SK-N-SH (cell line): ENCODE measurements at regions not wholly inside any gene's neighbourhood (a gene's known extent, or its start where the extent isn't known, plus 50 kb on each side); places are given as distances from the start of the nearest gene placed in this dataset.

Source experiments
- CTCF ChIA-PET: fragments of 300-600, 350-600 bp; formaldehyde crosslinking; extraction: SDS; loops from one replicate; lab custom pipeline; 2021; lab: Yijun Ruan, JAX
- POLR2A ChIA-PET: fragments of 350-600 bp; sonication (Branson Sonifier 250); formaldehyde crosslinking; extraction: SDS; loops from one replicate; lab custom pipeline; 2020; ENCODE audit warnings: antibody characterized with exemption, inconsistent platforms; lab: Yijun Ruan, JAX
- DNase-seq: peaks from one replicate; pipeline ENCODE4 v3.0.0; 2012
- H2AFZ ChIP-seq: fragments of 200-600 bp; sonication (generic); 2 replicates; pipeline ENCODE4 v1.8.1; 2016; ENCODE audit warnings: antibody characterized with exemption, mild to moderate bottlenecking, low read depth
- H3F3A ChIP-seq: fragments of 200-600 bp; sonication (generic); replicated peaks from 2 replicates; pipeline ENCODE3; 2016; ENCODE audit warnings: antibody characterized with exemption, mild to moderate bottlenecking; ENCODE audit not compliant: insufficient read depth
- H3K27ac ChIP-seq, 2 experiments: fragments of 200-500 bp in 1 of 2; fragments of 200-600 bp in 1 of 2; sonication (Bioruptor generic) in 1 of 2; sonication (generic), shearing (Covaris generic) in 1 of 2; 2 replicates each; pipeline versions ENCODE4 v1.5.1 to v1.6.1; 2014 to 2016; ENCODE audit warnings: low read depth in 2 of 2, inconsistent platforms in 1 of 2, low read length in 1 of 2, mild to moderate bottlenecking in 1 of 2, mixed read lengths in 1 of 2
- H3K27me3 ChIP-seq: fragments of 200-600 bp; sonication (generic), shearing (Covaris generic); 2 replicates; pipeline ENCODE4 v1.6.1; 2016; ENCODE audit warnings: mixed run types; ENCODE audit not compliant: insufficient read depth
- H3K36me3 ChIP-seq, 2 experiments: fragments of 200-500 bp in 1 of 2; fragments of 200-600 bp in 1 of 2; sonication (Bioruptor generic) in 1 of 2; sonication (generic) in 1 of 2; replicated peaks in 1 of 2; 2 replicates each; pipeline versions ENCODE3 to v1.5.1; 2014 to 2016; ENCODE audit warnings: low read length in 1 of 2, mild to moderate bottlenecking in 1 of 2; ENCODE audit not compliant: insufficient read depth in 2 of 2, control insufficient read depth in 1 of 2
- H3K4me1 ChIP-seq, 2 experiments: fragments of 200-500 bp in 1 of 2; fragments of 200-600 bp in 1 of 2; sonication (Bioruptor generic) in 1 of 2; sonication (generic), shearing (Covaris generic) in 1 of 2; 2 replicates each; pipeline versions ENCODE4 v1.5.1 to v1.6.1; 2014 to 2016; ENCODE audit warnings: low read depth in 1 of 2, low read length in 1 of 2, mixed run types in 1 of 2; ENCODE audit not compliant: insufficient read depth in 2 of 2, control insufficient read depth in 1 of 2
- H3K4me2 ChIP-seq: fragments of 200-600 bp; sonication (generic), shearing (Covaris generic); 2 replicates; pipeline ENCODE4 v1.6.1; 2017; ENCODE audit warnings: mixed run types
- H3K4me3 ChIP-seq, 2 experiments: fragments of 200-500 bp in 1 of 2; fragments of 200-600 bp in 1 of 2; sonication (Bioruptor generic) in 1 of 2; sonication (generic), shearing (Covaris generic) in 1 of 2; 2 replicates each; pipeline versions ENCODE4 v1.5.1 to v1.8.1; 2014 to 2016; ENCODE audit warnings: low read depth in 2 of 2, inconsistent platforms in 1 of 2, low read length in 1 of 2, mild to moderate bottlenecking in 1 of 2, mixed read lengths in 1 of 2, moderate library complexity in 1 of 2
- H3K79me2 ChIP-seq: fragments of 200-600 bp; sonication (generic); 2 replicates; pipeline ENCODE4 v1.8.1; 2017; ENCODE audit warnings: mild to moderate bottlenecking; ENCODE audit not compliant: insufficient read depth
- H3K9ac ChIP-seq: fragments of 200-600 bp; sonication (generic); 2 replicates; pipeline ENCODE4 v1.6.1; 2017; ENCODE audit warnings: mixed run types
- H3K9me2 ChIP-seq: fragments of 200-600 bp; sonication (generic); 2 replicates; pipeline ENCODE4 v1.6.1; 2017; ENCODE audit warnings: mixed run types
- H3K9me3 ChIP-seq: fragments of 200-600 bp; sonication (generic); 2 replicates; pipeline ENCODE4 v1.6.1; 2017; ENCODE audit warnings: mixed run types, mild to moderate bottlenecking, moderate library complexity
- H4K20me1 ChIP-seq: fragments of 200-600 bp; sonication (generic); 2 replicates; pipeline ENCODE4 v1.6.1; 2017; ENCODE audit warnings: mild to moderate bottlenecking, mixed run types; ENCODE audit not compliant: insufficient read depth
- CHD2 ChIP-seq: fragments of 150-350 bp; IDR thresholded peaks from 2 replicates; pipeline ENCODE4 v1.6.1; 2018; ENCODE audit warnings: low read length; ENCODE audit not compliant: partially characterized antibody
- EP300 ChIP-seq, 2 experiments: IDR thresholded peaks; 2 replicates each; pipeline versions ENCODE4 v1.4.0 to v1.6.1; 2012; ENCODE audit warnings: borderline replicate concordance in 1 of 2, low read depth in 1 of 2, low read length in 1 of 2
- EZH2phosphoT487 ChIP-seq: fragments of 200-600 bp; sonication (generic); IDR thresholded peaks from 2 replicates; pipeline ENCODE4 v1.6.1; 2017; ENCODE audit warnings: low read depth, mixed run types, mild to moderate bottlenecking, antibody characterized with exemption, moderate library complexity, borderline replicate concordance
- FOXJ3 ChIP-seq: sonication (generic); formaldehyde crosslinking; IDR thresholded peaks from 2 replicates; pipeline ENCODE4 v1.5.1; 2020; ENCODE audit warnings: mild to moderate bottlenecking, missing genetic modification reagents
- FOXM1 ChIP-seq: IDR thresholded peaks from 2 replicates; pipeline ENCODE4 v1.4.0; 2012; ENCODE audit warnings: low read depth, mild to moderate bottlenecking
- GABPA ChIP-seq: IDR thresholded peaks from 2 replicates; pipeline ENCODE4 v1.4.0; 2012; ENCODE audit warnings: low read depth, mild to moderate bottlenecking
- PBX3 ChIP-seq: IDR thresholded peaks from 2 replicates; pipeline ENCODE4; 2012
- RCOR1 ChIP-seq: fragments of 150-350 bp; IDR thresholded peaks from 2 replicates; pipeline ENCODE4 v1.6.1; 2017; ENCODE audit warnings: antibody characterized with exemption, low read length
- RFX5 ChIP-seq: IDR thresholded peaks from 2 replicates; pipeline ENCODE4 v1.6.1; 2012; ENCODE audit warnings: mild to moderate bottlenecking, improper control_type of control experiment, low read length
- SIN3A ChIP-seq: IDR thresholded peaks from 2 replicates; pipeline ENCODE4 v1.6.1; 2012; ENCODE audit warnings: low read depth, mild to moderate bottlenecking, low read length, moderate library complexity, borderline replicate concordance
- TAF1 ChIP-seq: IDR thresholded peaks from 2 replicates; pipeline ENCODE4 v1.6.1; 2012; ENCODE audit warnings: low read depth, mild to moderate bottlenecking, low read length, moderate library complexity, borderline replicate concordance
- TEAD4 ChIP-seq: IDR thresholded peaks from 2 replicates; pipeline ENCODE4 v1.4.0; 2012; ENCODE audit warnings: mild to moderate bottlenecking, borderline replicate concordance; ENCODE audit not compliant: insufficient read depth
- USF1 ChIP-seq: IDR thresholded peaks from 2 replicates; pipeline ENCODE4 v1.4.0; 2012; ENCODE audit warnings: low read depth, borderline replicate concordance
- USF2 ChIP-seq: fragments of 150-350 bp; IDR thresholded peaks from 2 replicates; pipeline ENCODE4 v1.6.1; 2017; ENCODE audit warnings: antibody characterized with exemption, low read length, low read depth, borderline replicate concordance
- WGBS: methylation state at CpG from one replicate; pipeline ENCODE4 v1.1.6; 2017; ENCODE audit warnings: low lambda C conversion rate; 5-methylcytosine and 5-hydroxymethylcytosine counted together
- TF ChIP-seq, protein P1 (sequence below): fragments of 150-350 bp; IDR thresholded peaks from 2 replicates; pipeline ENCODE4 v1.6.1; 2016; ENCODE audit warnings: mild to moderate bottlenecking, low read depth, low read length
- TF ChIP-seq, protein P2 (sequence below): IDR thresholded peaks from 2 replicates; pipeline ENCODE4 v1.4.0; 2012; ENCODE audit warnings: low read depth

DNA sequence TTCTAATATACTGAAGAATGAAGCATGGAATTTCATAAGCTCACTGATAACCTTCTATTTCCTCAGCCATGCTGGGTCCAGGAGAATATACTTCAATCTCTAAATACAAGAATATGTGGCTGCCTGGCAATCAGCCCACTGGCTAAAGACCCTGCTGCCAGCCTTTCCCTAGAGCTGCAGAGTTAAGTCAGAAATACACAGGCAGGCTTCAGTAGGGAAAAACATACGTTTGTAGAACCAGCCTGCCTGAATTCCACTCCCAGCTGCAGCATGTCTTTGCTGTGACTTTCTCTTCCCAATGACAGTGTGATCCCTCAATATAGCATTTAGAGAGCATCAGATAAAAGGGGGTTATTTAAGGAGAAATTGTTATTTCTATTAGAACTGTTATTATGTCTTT lies 289.1 kb downstream of the PCDH19 start:
- Histone ChIP-seq H3K27ac (no peak overlapping the region), H3K4me1 (no peaks in the 10 kb centered on the region), H3F3A (no peaks in the 10 kb centered on the region), H3K4me2 (no peak overlapping the region), H3K9ac (no peak overlapping the region), H4K20me1 (no peaks in the 10 kb centered on the region), H3K9me3 (no peaks in the 10 kb centered on the region), H3K4me3 (no peak overlapping the region), H3K79me2 (no peaks in the 10 kb centered on the region), H3K36me3 (no peaks in the 10 kb centered on the region), H3K27me3 (no peaks in the 10 kb centered on the region), H3K9me2 (no peaks in the 10 kb centered on the region; the same call in 1 of the 2 replicates), H2AFZ (no peak overlapping the region)
- TF ChIP-seq EP300 (IDR thresholded peaks at IDR 0.05; ENCODE audit: borderline replicate concordance in 1 of 2, low read depth in 1 of 2, low read length in 1 of 2) (no peak), CHD2 (no peak), GABPA (no peak), FOXM1 (no peak)
- POLR2A ChIA-PET = no interaction called here
- DNase-seq = no peak
- WGBS = 0% methylated on average over 1 of the region's 1 CpG
- CTCF ChIA-PET = no interaction called here

DNA sequence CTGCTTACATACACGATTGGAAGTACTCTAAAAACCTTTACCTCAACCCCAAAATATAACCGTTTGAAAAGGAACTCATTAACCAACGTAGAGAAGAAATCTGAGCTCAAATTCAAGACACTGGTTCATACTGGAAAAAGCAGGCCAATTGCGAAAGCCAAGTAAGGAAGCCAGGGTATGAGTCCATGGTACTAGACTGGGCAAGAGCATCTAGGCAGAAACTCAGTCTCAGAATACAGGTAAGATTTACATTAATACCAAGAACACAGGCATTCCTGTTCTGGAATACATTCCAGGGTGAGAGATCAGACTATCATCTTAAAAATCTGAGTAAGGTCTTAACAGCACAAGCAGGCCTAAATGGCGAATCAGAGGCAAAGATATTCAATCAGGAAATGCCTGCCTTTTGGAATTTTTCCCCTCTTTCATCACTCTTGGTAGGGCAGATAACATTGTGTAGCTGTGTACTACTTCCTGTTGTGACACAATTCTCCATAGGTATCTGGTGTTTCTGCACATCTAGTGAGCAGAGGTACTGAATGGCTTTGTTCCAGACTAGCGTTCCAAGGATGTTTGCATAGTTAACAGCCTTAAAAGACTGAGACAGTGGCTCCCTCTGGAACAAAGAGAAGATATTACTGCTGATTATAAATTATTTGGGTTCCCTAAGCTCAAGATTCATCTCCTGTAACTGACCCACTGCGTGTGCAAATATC lies 311.3 kb downstream of the PCDH19 start:
- no peak overlapping the region for H3K4me2 ChIP-seq
- DNase-seq = no peak
- H3F3A ChIP-seq = no peaks in the 10 kb centered on the region
- no peak overlapping the region for H3K4me3 ChIP-seq
- H3K9me3 ChIP-seq = no peaks in the 10 kb centered on the region
- WGBS = 3% methylated on average over 7 of the region's 7 CpGs
- no peaks in the 10 kb centered on the region for H4K20me1 ChIP-seq
- H3K27me3 ChIP-seq = no peaks in the 10 kb centered on the region
- no peaks in the 10 kb centered on the region for H3K9me2 ChIP-seq
- TF ChIP-seq TEAD4 (no peak), USF1 (no peak), RCOR1 (no peak), RFX5 (no peak), PBX3 (no peak), TAF1 (no peak), FOXJ3 (CRISPR knock-in tag) (no peak), USF2 (no peak), EZH2phosphoT487 (no peak), SIN3A (no peak), GABPA (no peak)
- TF ChIP-seq, protein P1, sequence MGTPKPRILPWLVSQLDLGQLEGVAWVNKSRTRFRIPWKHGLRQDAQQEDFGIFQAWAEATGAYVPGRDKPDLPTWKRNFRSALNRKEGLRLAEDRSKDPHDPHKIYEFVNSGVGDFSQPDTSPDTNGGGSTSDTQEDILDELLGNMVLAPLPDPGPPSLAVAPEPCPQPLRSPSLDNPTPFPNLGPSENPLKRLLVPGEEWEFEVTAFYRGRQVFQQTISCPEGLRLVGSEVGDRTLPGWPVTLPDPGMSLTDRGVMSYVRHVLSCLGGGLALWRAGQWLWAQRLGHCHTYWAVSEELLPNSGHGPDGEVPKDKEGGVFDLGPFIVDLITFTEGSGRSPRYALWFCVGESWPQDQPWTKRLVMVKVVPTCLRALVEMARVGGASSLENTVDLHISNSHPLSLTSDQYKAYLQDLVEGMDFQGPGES = no peak
- TF ChIP-seq, protein P2, sequence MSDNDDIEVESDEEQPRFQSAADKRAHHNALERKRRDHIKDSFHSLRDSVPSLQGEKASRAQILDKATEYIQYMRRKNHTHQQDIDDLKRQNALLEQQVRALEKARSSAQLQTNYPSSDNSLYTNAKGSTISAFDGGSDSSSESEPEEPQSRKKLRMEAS = no peak
- H3K27ac ChIP-seq = no peak overlapping the region
- H3K79me2 ChIP-seq = no peaks in the 10 kb centered on the region
- no peak overlapping the region for H3K9ac ChIP-seq
- ChIA-PET POLR2A (no interaction called here), CTCF (interaction anchor here (0.8 kb wide), 1 partner anchor 29 kb away, joined by 3 read pairs; no protein-coding TSS in a partner anchor)
- H3K4me1 ChIP-seq = no peaks in the 10 kb centered on the region
- no peaks in the 10 kb centered on the region for H3K36me3 ChIP-seq
- no peak overlapping the region for H2AFZ ChIP-seq
